OCI-LY7 (cell line): ENCODE measurements at regions not wholly inside any gene's neighbourhood (a gene's known extent, or its start where the extent isn't known, plus 50 kb on each side); places are given as distances from the start of the nearest gene placed in this dataset.

Experiments
- BruUV-seq: library from RNA; stranded (reverse); fragments of 400-500 nt; replicated peaks from 2 replicates; lab custom pipeline; 2021; lab: Mats Ljungman, UMichigan
- CTCF ChIA-PET: fragments of 300-600 bp; sonication (Branson Sonifier 250); formaldehyde crosslinking; loops from one replicate; lab custom pipeline; 2022; ENCODE audit warnings: antibody characterized with exemption; ENCODE audit not compliant: unreplicated experiment; lab: Charles Lee
- POLR2A ChIA-PET: fragments of 300-600 bp; sonication (Branson Sonifier 250); formaldehyde crosslinking; loops from one replicate; lab custom pipeline; 2022; ENCODE audit warnings: antibody characterized with exemption; lab: Charles Lee
- DNase-seq: peaks from one replicate; pipeline ENCODE4 v3.0.0-alpha.2; 2015; ENCODE audit warnings: low spot score
- H2AFZ ChIP-seq: fragments of 200-600 bp; sonication (generic), shearing (Covaris generic); 2 replicates; pipeline ENCODE4 v1.6.1; 2014; ENCODE audit warnings: mild to moderate bottlenecking, antibody characterized with exemption, low read length, moderate library complexity
- H3K27ac ChIP-seq: fragments of 200-600 bp; sonication (generic); 2 replicates; pipeline ENCODE4 v1.5.1; 2014; ENCODE audit warnings: mixed run types, low read depth, mild to moderate bottlenecking, moderate library complexity, low read length, inconsistent platforms; ENCODE audit not compliant: poor library complexity, severe bottlenecking
- H3K36me3 ChIP-seq: fragments of 200-600 bp; sonication (generic); 2 replicates; pipeline ENCODE4 v1.6.1; 2014; ENCODE audit warnings: mild to moderate bottlenecking, antibody characterized with exemption, low read length, moderate library complexity, mixed read lengths; ENCODE audit not compliant: insufficient read depth
- H3K4me1 ChIP-seq: fragments of 200-600 bp; sonication (generic); 2 replicates; pipeline ENCODE4 v1.5.1; 2014; ENCODE audit warnings: mild to moderate bottlenecking, low read length; ENCODE audit not compliant: insufficient read depth, poor library complexity, severe bottlenecking
- H3K4me2 ChIP-seq: fragments of 200-600 bp; sonication (generic); 2 replicates; pipeline ENCODE4 v1.6.1; 2014; ENCODE audit warnings: mild to moderate bottlenecking, low read length
- H3K4me3 ChIP-seq: fragments of 200-600 bp; sonication (generic); 2 replicates; pipeline ENCODE4 v1.5.1; 2014; ENCODE audit warnings: mild to moderate bottlenecking, low read depth, low read length; ENCODE audit not compliant: poor library complexity, severe bottlenecking
- H3K79me2 ChIP-seq: fragments of 200-600 bp; sonication (generic); 2 replicates; pipeline ENCODE4 v1.6.1; 2016; ENCODE audit warnings: low read depth, mild to moderate bottlenecking, low read length, moderate library complexity, mixed read lengths; ENCODE audit not compliant: insufficient read depth
- H3K9me2 ChIP-seq: fragments of 200-600 bp; sonication (generic); 2 replicates; pipeline ENCODE4 v1.6.1; 2016; ENCODE audit warnings: mild to moderate bottlenecking, low read length, mixed read lengths; ENCODE audit not compliant: insufficient read depth
- H3K9me3 ChIP-seq: fragments of 200-600 bp; sonication (generic); 2 replicates; pipeline ENCODE4 v1.6.1; 2014; ENCODE audit warnings: mild to moderate bottlenecking, mixed run types, low read length, mixed read lengths
- H4K20me1 ChIP-seq: fragments of 200-600 bp; sonication (generic); 2 replicates; pipeline ENCODE4 v1.6.1; 2014; ENCODE audit warnings: mild to moderate bottlenecking, antibody characterized with exemption, low read length, moderate library complexity, mixed read lengths; ENCODE audit not compliant: insufficient read depth
- EZH2phosphoT487 ChIP-seq: fragments of 200-600 bp; sonication (generic); IDR thresholded peaks from 2 replicates; pipeline ENCODE4 v1.6.1; 2018; ENCODE audit warnings: low read depth, borderline replicate concordance, mild to moderate bottlenecking, mixed run types, antibody characterized with exemption, low read length, moderate library complexity, mixed read lengths
- intact Hi-C: fragments of 100-400 bp; cut with micrococcal nuclease; formaldehyde crosslinking; loops from one replicate; pipeline ENCODE4 v1.10.0; 2022; ENCODE audit not compliant: unreplicated experiment
- TF ChIP-seq, protein P1 (sequence below): fragments of 200-600 bp; sonication (generic); conservative IDR thresholded peaks from 2 replicates; pipeline ENCODE4 v1.5.1; 2014; ENCODE audit warnings: mild to moderate bottlenecking, antibody characterized with exemption, low read length, moderate library complexity, mixed read lengths

DNA sequence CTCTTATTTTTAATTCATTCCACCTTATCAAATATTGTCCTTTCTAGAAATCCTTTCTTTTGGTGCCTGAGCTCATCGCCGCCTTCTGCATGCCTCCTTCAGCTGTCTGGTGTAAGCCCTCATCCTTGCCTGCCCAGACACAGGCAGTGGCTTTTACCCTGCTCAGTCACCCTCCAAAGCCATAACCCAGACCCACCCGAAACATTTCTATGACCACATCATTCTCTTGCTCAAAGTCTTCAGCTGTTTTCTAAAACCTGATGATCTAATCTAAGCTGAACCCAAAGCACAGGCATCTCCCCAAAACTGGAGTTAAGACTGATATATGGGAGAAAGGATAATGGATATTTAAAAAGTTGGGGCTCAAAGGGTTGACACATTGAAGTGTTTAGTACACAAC lies 753.7 kb upstream of the SGCG start:
- POLR2A ChIA-PET = no interaction called here
- Histone ChIP-seq H3K9me3 (peaks cover 8% of the 10 kb centered on the region; the same call in 1 of the 2 replicates), H3K4me1 (no peaks in the 10 kb centered on the region), H3K36me3 (no peaks in the 10 kb centered on the region), H3K79me2 (no peaks in the 10 kb centered on the region), H3K27ac (no peak overlapping the region), H3K4me2 (no peak overlapping the region), H2AFZ (no peak overlapping the region), H4K20me1 (no peaks in the 10 kb centered on the region), H3K4me3 (no peak overlapping the region), H3K9me2 (no peaks in the 10 kb centered on the region)
- no peak for DNase-seq
- intact Hi-C loops = no loop called here
- TF ChIP-seq EZH2phosphoT487 = no peak
- TF ChIP-seq, protein P1, sequence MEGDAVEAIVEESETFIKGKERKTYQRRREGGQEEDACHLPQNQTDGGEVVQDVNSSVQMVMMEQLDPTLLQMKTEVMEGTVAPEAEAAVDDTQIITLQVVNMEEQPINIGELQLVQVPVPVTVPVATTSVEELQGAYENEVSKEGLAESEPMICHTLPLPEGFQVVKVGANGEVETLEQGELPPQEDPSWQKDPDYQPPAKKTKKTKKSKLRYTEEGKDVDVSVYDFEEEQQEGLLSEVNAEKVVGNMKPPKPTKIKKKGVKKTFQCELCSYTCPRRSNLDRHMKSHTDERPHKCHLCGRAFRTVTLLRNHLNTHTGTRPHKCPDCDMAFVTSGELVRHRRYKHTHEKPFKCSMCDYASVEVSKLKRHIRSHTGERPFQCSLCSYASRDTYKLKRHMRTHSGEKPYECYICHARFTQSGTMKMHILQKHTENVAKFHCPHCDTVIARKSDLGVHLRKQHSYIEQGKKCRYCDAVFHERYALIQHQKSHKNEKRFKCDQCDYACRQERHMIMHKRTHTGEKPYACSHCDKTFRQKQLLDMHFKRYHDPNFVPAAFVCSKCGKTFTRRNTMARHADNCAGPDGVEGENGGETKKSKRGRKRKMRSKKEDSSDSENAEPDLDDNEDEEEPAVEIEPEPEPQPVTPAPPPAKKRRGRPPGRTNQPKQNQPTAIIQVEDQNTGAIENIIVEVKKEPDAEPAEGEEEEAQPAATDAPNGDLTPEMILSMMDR = no peak
- no TSS peak for BruUV-seq
- CTCF ChIA-PET = no interaction called here

DNA sequence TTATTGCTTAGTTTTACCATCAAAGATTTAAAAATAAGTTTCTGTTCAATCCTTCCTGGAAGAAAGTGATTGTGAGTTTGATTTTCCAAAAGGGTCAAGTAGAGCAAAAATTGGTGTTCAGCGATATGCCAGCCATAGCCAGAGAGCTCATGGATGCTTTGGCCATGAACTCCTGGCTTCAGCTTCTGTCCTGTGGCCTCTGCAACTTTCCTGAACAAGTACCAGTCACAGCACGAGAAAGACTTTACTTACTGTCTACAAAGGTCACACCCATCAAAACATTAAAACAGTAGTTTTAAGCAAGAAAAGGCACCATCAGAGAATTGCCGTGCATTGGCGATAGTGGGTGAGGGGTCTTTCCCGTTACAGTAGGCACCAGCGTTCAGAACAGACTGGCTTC lies 753.0 kb upstream of the SGCG start:
- H3K4me3 ChIP-seq = no peak overlapping the region
- H4K20me1 ChIP-seq = no peaks in the 10 kb centered on the region
- ChIA-PET POLR2A (no interaction called here), CTCF (no interaction called here)
- DNase-seq = no peak
- BruUV-seq = no TSS peak
- no peak overlapping the region for H2AFZ ChIP-seq
- no peak for TF ChIP-seq EZH2phosphoT487
- TF ChIP-seq, protein P1 = no peak
- no peak overlapping the region for H3K27ac ChIP-seq
- no peaks in the 10 kb centered on the region for H3K4me1 ChIP-seq
- H3K4me2 ChIP-seq = no peak overlapping the region
- H3K9me3 ChIP-seq = peaks cover 8% of the 10 kb centered on the region; the same call in 1 of the 2 replicates
- H3K79me2 ChIP-seq = no peaks in the 10 kb centered on the region
- H3K9me2 ChIP-seq = no peaks in the 10 kb centered on the region
- no peaks in the 10 kb centered on the region for H3K36me3 ChIP-seq
- intact Hi-C loops = no loop called here

DNA sequence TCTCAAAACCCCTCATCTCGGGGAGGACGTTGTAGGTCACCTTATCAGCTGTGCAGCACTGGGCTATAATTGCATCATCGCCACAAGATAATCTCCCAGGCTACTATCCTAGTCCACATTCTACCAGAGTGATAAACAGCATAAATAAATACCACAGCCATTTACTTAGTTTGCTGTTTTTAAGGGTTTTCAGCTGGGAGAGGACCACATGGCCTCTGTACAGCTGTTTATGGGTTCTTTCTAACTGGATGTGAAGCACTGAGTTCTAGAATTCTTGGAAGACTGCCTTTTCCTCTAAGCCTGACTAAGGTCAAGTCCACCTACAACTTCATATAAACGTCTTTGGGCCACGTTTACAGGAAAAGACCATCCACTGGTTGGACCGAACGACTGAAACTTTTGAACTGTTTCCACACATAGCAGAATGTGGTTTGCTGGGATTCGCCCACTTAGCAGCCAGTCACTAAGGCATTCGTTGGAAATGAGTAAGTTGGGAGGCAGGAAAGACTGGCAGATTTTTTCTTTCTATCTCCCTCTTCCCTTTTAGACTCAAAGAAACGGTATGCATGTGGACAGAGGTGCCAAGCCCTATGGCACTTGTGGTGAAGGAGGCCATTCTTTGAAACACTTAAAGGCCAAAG lies 752.5 kb upstream of the SGCG start:
- H3K9me3 ChIP-seq = peaks cover 8% of the 10 kb centered on the region; the same call in 1 of the 2 replicates
- no peak overlapping the region for H2AFZ ChIP-seq
- no peaks in the 10 kb centered on the region for H3K36me3 ChIP-seq
- DNase-seq = no peak
- no peak for TF ChIP-seq EZH2phosphoT487
- TF ChIP-seq, protein P1 = no peak
- POLR2A ChIA-PET = no interaction called here
- H4K20me1 ChIP-seq = no peaks in the 10 kb centered on the region
- no peak overlapping the region for H3K4me2 ChIP-seq
- H3K79me2 ChIP-seq = no peaks in the 10 kb centered on the region
- no peak overlapping the region for H3K4me3 ChIP-seq
- no peak overlapping the region for H3K27ac ChIP-seq
- no TSS peak for BruUV-seq
- H3K9me2 ChIP-seq = no peaks in the 10 kb centered on the region
- intact Hi-C loops = no loop called here
- no peaks in the 10 kb centered on the region for H3K4me1 ChIP-seq
- CTCF ChIA-PET = no interaction called here
